ENCODE measurements at regions not wholly inside any gene's neighbourhood (a gene's known extent, or its start where the extent isn't known, plus 50 kb on each side); places are given as distances from the start of the nearest gene placed in this dataset.

GRCh38 chr4:53801373-53801772 is 210.1 kb upstream of the LNX1 start:
- no peak for DNase-seq (ENCODE audit: low read depth)
- H3K4me3 ChIP-seq (ENCODE audit: low read length) = no peak overlapping the region
- TF ChIP-seq, protein P1, sequence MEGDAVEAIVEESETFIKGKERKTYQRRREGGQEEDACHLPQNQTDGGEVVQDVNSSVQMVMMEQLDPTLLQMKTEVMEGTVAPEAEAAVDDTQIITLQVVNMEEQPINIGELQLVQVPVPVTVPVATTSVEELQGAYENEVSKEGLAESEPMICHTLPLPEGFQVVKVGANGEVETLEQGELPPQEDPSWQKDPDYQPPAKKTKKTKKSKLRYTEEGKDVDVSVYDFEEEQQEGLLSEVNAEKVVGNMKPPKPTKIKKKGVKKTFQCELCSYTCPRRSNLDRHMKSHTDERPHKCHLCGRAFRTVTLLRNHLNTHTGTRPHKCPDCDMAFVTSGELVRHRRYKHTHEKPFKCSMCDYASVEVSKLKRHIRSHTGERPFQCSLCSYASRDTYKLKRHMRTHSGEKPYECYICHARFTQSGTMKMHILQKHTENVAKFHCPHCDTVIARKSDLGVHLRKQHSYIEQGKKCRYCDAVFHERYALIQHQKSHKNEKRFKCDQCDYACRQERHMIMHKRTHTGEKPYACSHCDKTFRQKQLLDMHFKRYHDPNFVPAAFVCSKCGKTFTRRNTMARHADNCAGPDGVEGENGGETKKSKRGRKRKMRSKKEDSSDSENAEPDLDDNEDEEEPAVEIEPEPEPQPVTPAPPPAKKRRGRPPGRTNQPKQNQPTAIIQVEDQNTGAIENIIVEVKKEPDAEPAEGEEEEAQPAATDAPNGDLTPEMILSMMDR (conservative IDR thresholded peaks at IDR 0.05; ENCODE audit: low read depth, low read length) = no peak

DNA sequence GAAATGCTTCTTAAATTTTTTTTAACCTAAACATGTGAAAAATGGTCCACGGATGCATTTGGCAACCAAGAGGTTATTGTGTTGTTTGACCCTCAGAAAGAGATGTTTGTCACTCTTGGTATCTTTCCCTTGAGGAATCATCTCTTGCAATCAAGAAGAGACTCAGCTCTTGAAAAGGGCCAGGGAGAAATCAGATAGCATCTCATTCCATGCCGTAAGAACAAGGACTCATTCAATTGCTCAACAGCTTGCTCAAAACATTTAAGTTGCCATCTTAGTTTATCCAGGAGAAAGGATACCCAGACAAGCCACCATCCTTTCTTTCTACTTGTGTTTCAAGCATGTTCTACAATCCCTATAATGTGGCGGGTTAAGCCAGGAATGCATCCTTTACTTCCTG is 209.5 kb upstream of the LNX1 start:
- H3K4me3 ChIP-seq (ENCODE audit: low read length) = no peak overlapping the region
- DNase-seq (ENCODE audit: low read depth) = no peak
- TF ChIP-seq, protein P1 (conservative IDR thresholded peaks at IDR 0.05; ENCODE audit: low read depth, low read length) = no peak

DNA sequence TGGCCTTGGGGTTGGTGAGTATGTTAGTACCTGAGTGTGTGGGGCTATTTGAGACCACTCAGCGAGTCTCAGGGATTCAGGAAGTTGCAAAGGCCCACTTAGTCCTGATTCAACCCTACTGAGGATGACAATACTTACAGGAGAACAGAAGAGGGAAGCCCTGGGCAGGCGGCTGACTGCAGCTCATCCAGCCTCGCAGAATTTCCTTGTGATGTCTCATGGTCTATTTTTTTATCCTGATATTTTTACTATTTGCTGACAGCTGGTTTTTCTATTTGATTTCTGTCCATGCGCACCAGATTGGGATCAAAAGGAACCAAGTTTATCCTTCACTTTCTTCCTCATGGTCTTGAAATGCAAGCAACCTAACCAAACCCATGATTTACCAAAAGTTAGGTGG is 201.8 kb upstream of the LNX1 start:
- H3K4me3 ChIP-seq (ENCODE audit: low read length) = no peak overlapping the region
- no peak for DNase-seq (ENCODE audit: low read depth)
- TF ChIP-seq, protein P1 (conservative IDR thresholded peaks at IDR 0.05; ENCODE audit: low read depth, low read length) = no peak

- DNase-seq (ENCODE audit: low read depth) = no peak
- H3K4me3 ChIP-seq (ENCODE audit: low read length) = no peak overlapping the region
- TF ChIP-seq, protein P1 (conservative IDR thresholded peaks at IDR 0.05; ENCODE audit: low read depth, low read length) = no peak
Observed at GRCh38 chr4:53790286-53790685, 199.0 kb upstream of the LNX1 start.

- TF ChIP-seq, protein P1 (conservative IDR thresholded peaks at IDR 0.05; ENCODE audit: low read depth, low read length) = no peak
- H3K4me3 ChIP-seq (ENCODE audit: low read length) = no peak overlapping the region
- DNase-seq (ENCODE audit: low read depth) = no peak
Observed at GRCh38 chr4:53788621-53789020, 197.3 kb upstream of the LNX1 start.

DNA sequence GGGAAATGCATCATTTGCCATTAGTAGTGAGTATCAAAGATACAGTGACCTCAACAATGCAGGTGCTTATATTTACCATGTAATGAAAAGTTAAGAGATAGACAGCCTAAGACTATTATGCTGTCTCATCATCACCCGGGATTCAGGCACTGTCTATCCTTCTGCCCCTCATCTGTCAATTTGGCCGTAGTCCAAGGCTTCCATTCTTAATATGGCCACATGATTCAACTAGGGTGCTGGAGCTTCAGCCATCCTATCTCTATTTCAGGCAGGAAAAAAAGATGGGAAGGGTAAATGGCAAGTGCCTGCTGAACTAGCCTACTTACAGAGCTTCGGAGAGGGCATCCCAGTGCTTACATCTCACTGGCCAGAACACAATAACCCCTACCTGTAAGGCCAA is 196.7 kb upstream of the LNX1 start:
- TF ChIP-seq, protein P1 (conservative IDR thresholded peaks at IDR 0.05; ENCODE audit: low read depth, low read length) = no peak
- H3K4me3 ChIP-seq (ENCODE audit: low read length) = no peak overlapping the region
- DNase-seq (ENCODE audit: low read depth) = no peak

DNA sequence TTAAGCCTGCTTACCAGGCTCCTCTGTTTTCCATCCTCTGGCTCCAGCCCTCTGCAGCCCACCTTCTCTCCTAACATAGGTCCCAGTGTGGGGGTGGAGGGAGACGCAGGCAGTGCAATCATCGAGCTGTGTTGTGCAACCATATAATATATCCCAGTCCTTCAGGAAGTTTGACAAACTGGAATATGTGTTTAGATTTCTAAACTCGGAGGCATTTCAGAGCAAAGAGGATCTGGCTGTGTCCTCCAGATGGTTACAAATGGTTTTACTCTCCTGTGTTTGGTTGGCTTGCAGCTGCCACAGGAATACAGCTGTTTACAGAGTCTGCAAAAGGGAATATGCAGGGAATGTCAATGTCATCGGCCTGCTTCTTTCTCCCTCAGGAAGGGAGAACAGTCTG is 195.3 kb upstream of the LNX1 start:
- TF ChIP-seq, protein P1 (conservative IDR thresholded peaks at IDR 0.05; ENCODE audit: low read depth, low read length) = no peak
- H3K4me3 ChIP-seq (ENCODE audit: low read length) = no peak overlapping the region
- DNase-seq (ENCODE audit: low read depth) = no peak

Data from retinal pigment epithelial cell (primary cell).